HG03442 (cell line): ENCODE measurements at regions not wholly inside any gene's neighbourhood (a gene's known extent, or its start where the extent isn't known, plus 50 kb on each side); places are given as distances from the start of the nearest gene placed in this dataset.

Source experiments
- ATAC-seq: cut with Tn5 transposase; IDR thresholded peaks from one replicate; pipeline ENCODE4 v1.9.1; 2021; ENCODE audit warnings: mild to moderate bottlenecking, moderate library complexity; ENCODE audit not compliant: unreplicated experiment

- ATAC-seq: no peak
Observed at GRCh38 chr13:31853643-31854326, 114.5 kb downstream of the RXFP2 start.

DNA sequence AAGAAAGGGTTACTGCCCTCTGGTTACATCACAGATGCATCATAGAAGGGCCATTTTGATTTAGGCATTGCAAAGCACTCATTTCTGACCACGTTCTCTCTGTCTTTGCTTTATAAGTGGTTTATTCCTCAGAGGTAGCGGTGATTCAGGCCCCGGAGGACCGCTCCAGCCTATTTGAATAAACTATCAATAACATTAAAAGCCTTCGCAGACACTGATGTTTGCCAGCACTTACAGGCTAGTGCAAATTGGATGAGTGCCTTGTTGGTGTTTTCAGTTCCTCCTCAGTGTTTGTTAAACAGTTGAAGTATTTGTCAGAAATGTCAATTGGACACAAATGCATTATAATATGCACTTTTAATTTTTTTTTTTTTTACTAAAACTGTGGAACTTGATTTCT is 120.2 kb downstream of the RXFP2 start:
- no peak for ATAC-seq

DNA sequence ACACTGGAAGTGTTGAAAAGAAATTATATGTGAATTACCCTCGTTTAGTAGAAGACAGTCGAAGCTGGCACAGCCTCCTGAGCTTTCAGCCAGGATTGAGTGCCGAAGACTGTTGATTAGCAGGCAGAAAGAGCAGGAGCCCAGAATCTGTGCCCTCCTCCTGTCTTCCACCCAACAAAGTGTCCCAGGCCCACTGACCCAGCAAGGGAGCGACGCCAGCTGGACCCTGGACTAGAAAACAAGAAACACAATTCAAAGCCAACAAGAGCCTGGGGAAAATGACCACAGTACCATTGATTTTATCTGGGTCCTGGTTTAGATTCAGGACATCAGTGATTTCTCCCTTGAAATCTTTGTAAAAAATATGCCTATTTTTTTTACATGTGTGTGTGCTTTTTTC is 120.7 kb downstream of the RXFP2 start:
- no peak for ATAC-seq

GRCh38 chr13:31862828-31863227 is 123.5 kb downstream of the RXFP2 start:
- ATAC-seq: no peak

GRCh38 chr13:31864307-31864706 is 125.0 kb downstream of the RXFP2 start:
- ATAC-seq: no peak

GRCh38 chr13:31866099-31866498 is 126.8 kb downstream of the RXFP2 start:
- no peak for ATAC-seq

GRCh38 chr13:31867709-31868108 is 128.4 kb downstream of the RXFP2 start:
- ATAC-seq: no peak

DNA sequence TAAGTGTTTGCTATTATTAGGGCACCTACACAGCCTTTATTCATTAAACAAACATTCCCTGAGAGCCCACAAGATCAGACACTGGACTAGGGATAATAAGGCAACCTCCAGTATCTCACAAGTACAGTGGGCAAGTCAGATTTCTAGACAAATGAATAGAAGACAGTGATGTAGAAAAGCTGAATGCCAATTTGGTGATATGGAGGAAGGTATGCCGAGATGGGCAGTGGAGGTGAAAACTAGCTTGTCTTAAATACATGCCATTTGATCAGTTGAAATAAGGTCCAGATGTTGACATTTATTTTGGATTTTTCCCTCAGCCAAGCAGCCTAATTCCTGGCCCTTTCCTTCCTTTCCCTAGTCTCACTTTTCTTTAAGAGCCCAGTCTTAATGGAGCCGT is 130.3 kb downstream of the RXFP2 start:
- ATAC-seq: no peak

DNA sequence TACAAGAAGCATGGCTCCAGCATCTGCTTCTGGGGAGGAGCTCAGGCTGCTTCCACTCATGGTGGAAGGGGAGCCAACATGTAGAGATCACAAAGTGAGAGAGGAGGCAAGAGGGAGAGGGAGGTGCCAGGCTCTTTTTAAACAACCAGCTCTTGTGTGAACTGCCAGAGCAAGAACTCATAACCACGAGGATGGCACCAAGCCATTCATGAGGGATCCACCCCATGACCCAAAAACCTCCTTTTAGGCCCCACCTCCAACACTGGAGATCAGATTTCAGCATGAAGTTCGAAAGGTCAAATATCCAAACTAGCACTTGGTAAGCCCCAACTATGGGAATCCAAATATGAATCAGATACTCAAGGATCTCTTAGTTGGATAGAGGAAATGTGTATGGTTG is 131.2 kb downstream of the RXFP2 start:
- no peak for ATAC-seq

GRCh38 chr13:31873145-31873544 is 133.8 kb downstream of the RXFP2 start:
- ATAC-seq: no peak

- no peak for ATAC-seq
Observed at GRCh38 chr13:31875134-31875533, 135.8 kb downstream of the RXFP2 start.

DNA sequence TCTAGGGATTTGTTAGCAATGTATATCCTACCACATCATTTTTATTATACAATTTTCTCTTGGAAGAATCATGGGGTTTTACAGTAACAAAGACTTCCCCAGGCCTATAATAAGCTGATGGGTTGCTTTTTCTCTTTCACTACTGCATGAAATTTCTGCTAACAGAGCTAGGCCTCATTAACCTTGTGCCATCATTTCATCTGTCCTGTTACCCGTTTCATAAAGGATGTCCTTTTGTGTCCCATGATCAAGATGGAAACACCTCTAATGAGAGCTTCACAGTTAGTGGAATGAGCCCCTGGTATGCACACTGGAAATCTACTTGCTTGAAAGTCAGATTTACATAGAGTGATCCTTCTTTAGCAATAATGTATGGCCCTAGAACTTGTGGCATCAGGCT is 138.7 kb downstream of the RXFP2 start:
- ATAC-seq: no peak

- ATAC-seq: no peak
Observed at GRCh38 chr13:31878495-31878894, 139.2 kb downstream of the RXFP2 start.

- ATAC-seq: no peak
Observed at GRCh38 chr13:31878955-31879354, 139.6 kb downstream of the RXFP2 start.

DNA sequence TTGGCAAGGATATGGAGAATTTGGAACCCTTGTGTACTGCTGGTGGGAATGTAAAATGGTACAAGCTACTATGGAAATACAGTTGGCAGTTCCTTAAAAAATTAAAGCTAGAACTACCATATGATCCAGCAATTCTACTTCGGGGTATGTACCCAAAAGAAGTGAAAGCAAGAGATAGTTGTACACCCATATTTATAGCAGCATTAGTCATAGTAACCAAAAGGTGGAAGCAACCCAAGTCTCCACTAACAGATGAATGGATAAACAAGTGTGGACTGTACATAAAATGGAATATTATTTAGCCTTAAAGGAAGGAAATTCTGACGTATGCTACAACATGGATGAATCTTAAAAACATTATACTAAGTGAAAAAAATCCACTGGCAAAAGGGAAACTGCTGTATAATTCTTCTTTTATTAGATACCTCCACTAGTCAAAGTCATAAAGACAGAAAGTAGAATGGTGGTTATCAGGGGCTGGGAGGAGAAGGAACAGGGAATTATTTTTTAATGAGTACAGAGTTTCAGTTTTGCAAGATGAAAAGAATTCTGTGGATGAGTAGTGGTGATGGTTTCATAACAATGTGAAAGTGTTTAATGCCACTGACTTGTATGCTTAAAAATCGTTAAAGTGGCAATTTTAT is 141.6 kb downstream of the RXFP2 start:
- peak; percentile 49 for ATAC-seq

DNA sequence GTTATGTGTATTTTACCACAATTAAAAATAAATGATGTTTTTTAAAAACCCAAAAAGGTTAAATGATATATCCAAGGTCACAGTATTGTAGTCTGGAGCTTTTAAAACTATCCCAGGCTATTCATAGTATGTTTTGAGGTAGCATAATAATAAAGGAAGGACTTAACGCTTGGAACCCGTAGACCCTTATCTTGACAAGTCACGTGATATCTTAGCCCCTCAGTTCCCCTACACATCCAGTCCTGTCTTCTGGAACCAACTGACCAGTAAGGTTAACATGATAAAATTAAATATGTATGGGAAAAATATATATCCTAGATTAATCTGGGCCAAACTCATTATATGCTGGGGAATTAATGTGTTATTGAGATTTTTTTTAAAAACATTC is 142.2 kb downstream of the RXFP2 start:
- no peak for ATAC-seq

- ATAC-seq: no peak
Observed at GRCh38 chr13:31882794-31883193, 143.5 kb downstream of the RXFP2 start.

GRCh38 chr13:31884556-31884955 is 145.2 kb downstream of the RXFP2 start:
- no peak for ATAC-seq

- ATAC-seq: no peak
Observed at GRCh38 chr13:31885994-31886393, 145.6 kb upstream of the FRY start.

DNA sequence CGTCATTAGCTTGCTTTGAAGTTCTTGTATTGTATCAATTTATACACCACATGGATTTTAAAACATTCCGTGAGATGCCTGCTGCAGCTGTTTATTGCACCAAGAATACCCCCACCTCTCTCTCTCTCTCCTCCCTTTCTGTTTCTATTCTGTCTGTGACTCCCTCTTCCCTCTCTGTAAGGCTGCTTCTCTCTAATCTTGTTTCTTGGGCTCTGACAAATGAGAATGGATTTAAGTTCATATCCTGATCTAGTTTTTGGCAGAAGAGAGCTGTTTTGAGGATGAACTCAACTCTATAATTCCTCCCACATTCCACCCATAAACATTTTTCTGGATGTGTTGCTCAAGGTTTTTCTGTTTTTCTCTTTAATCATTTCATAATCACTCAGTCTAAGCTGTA is 144.3 kb upstream of the FRY start:
- no peak for ATAC-seq

DNA sequence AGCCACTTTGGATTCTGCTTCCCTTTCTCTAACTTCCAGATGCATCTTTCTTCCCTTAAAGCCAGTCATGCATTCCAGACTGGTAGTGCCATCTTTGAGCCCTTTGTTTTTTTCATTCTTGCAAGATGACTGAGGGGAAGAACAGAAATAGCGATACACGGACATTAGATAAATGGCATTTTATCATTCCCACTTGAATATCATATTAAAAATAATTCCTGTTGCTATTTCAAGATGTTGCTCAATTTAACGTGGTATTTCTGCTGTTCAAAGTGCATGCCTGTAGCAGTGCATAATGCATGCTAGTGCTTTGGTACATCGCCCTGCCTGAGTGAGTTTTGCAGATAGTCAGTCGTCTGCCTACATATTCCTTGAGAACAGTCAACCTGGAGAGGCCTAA is 140.6 kb upstream of the FRY start:
- ATAC-seq: no peak

DNA sequence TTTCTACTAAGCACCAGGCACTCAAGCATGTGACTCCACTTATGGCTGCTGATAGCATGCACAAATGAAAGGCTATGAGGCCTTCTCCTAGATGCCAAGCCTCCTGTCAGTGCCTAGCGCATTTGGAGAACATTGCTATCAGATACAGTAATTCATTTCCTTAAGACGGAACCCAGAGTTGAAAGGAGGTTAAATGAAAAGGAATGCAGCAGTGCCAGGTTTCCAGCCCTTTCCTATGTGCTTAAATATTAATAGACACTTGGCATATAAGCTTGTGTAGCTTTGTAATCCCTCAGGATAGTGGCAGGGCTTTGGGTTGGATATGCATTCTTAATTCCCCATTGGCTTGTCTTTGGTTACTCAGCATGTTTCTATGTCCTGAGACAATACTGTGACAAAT is 140.1 kb upstream of the FRY start:
- ATAC-seq: no peak

DNA sequence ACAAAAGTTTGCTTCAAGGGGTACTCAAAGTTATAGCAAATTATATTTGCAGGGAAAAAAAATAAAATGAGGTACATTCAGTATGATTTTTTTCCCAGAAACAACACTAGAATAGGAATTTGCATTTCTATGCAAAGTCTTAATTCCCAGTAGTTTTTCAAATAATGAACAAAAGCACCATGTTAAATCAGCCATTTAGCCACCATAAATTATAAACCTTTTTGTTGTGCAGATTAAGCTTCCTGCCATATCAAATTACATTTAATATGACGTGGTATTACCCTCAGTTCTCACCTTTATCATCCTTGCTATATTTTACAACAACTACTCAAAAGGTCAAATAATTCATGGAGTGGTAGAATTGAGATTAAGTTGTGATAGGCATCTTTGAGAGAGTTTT is 136.6 kb upstream of the FRY start:
- no peak for ATAC-seq
